Caco-2 (cell line): ENCODE measurements at regions not wholly inside any gene's neighbourhood (a gene's known extent, or its start where the extent isn't known, plus 50 kb on each side); places are given as distances from the start of the nearest gene placed in this dataset.

Experiments
- BruUV-seq: library from RNA; stranded (reverse); fragments of 400-500 nt; replicated peaks from 2 replicates; lab custom pipeline; 2021; lab: Mats Ljungman, UMichigan
- CTCF ChIA-PET: fragments of 300-600 bp; sonication (Branson Sonifier 250); formaldehyde crosslinking; loops from one replicate; lab custom pipeline; 2022; ENCODE audit warnings: antibody characterized with exemption; lab: Charles Lee
- POLR2A ChIA-PET: fragments of 300-600 bp; sonication (Branson Sonifier 250); formaldehyde crosslinking; loops from one replicate; lab custom pipeline; 2022; ENCODE audit warnings: antibody characterized with exemption; lab: Charles Lee
- DNase-seq, 2 experiments: peaks; one replicate each; pipeline versions ENCODE4 v3.0.0 to v3.0.0-alpha.2; 2020 to 2022
- H3K27me3 ChIP-seq: replicated peaks from 2 replicates; pipeline ENCODE4 v1.6.0; 2011; ENCODE audit warnings: low read length; ENCODE audit not compliant: control insufficient read depth, insufficient read depth
- H3K36me3 ChIP-seq: 2 replicates; pipeline ENCODE4 v1.5.1; 2011; ENCODE audit warnings: low read length; ENCODE audit not compliant: control insufficient read depth, insufficient read depth
- H3K4me1 ChIP-seq: fragments of 250-450 bp; sonication (Bioruptor Pico); 2 replicates; pipeline ENCODE4 v1.5.1; 2020; ENCODE audit warnings: mild to moderate bottlenecking
- H3K4me3 ChIP-seq: 2 replicates; pipeline ENCODE4 v1.5.1; 2011; ENCODE audit warnings: low read depth, mild to moderate bottlenecking, control low read depth, low read length
- H3K9me3 ChIP-seq: fragments of 250-450 bp; sonication (Bioruptor Pico); 2 replicates; pipeline ENCODE4 v1.5.1; 2020; ENCODE audit warnings: mild to moderate bottlenecking, moderate library complexity
- H3K27ac Mint-ChIP-seq: one replicate; pipeline ENCODE4 v1.8.0; 2022; ENCODE audit warnings: mixed read lengths; ENCODE audit not compliant: unreplicated experiment
- H3K27me3 Mint-ChIP-seq: one replicate; pipeline ENCODE4 v1.8.0; 2022; ENCODE audit warnings: mixed read lengths; ENCODE audit not compliant: insufficient read depth, unreplicated experiment
- H3K36me3 Mint-ChIP-seq: one replicate; pipeline ENCODE4 v1.8.0; 2022; ENCODE audit warnings: mild to moderate bottlenecking, mixed read lengths; ENCODE audit not compliant: insufficient read depth, unreplicated experiment
- H3K4me1 Mint-ChIP-seq: one replicate; pipeline ENCODE4 v1.8.0; 2022; ENCODE audit warnings: low read depth, mixed read lengths; ENCODE audit not compliant: unreplicated experiment
- H3K4me3 Mint-ChIP-seq: one replicate; pipeline ENCODE4 v1.8.0; 2022; ENCODE audit warnings: mild to moderate bottlenecking, moderate library complexity, mixed read lengths; ENCODE audit not compliant: unreplicated experiment
- H3K9me3 Mint-ChIP-seq: one replicate; pipeline ENCODE4 v1.8.0; 2022; ENCODE audit warnings: mixed read lengths; ENCODE audit not compliant: unreplicated experiment
- intact Hi-C: fragments of 100-400 bp; cut with micrococcal nuclease; formaldehyde crosslinking; loops from one replicate; pipeline ENCODE4 v1.10.0; 2022; ENCODE audit not compliant: unreplicated experiment
- TF ChIP-seq, protein P1 (sequence below), 2 experiments: fragments of 200-600 bp in 1 of 2; IDR thresholded peaks; 1 replicate in 1 of 2; 2 replicates in 1 of 2; pipeline versions ENCODE4 v1.5.1 to v1.8.0; 2011 to 2022; ENCODE audit warnings: antibody characterized with exemption in 1 of 2, control low read depth in 1 of 2, inconsistent platforms in 1 of 2, low read depth in 1 of 2, low read length in 1 of 2, mild to moderate bottlenecking in 1 of 2, moderate library complexity in 1 of 2; ENCODE audit not compliant: insufficient read depth in 1 of 2, severe bottlenecking in 1 of 2, unreplicated experiment in 1 of 2

- no peak overlapping the region for H3K4me3 Mint-ChIP-seq
- H3K9me3 ChIP-seq: no peaks in the 10 kb centered on the region
- H3K27me3 ChIP-seq: no peaks in the 10 kb centered on the region
- peaks cover 6% of the 10 kb centered on the region for H3K27me3 Mint-ChIP-seq
- DNase-seq: no peak
- no peaks in the 10 kb centered on the region for H3K4me1 Mint-ChIP-seq
- no TSS peak for BruUV-seq
- no peaks in the 10 kb centered on the region for H3K36me3 Mint-ChIP-seq
- H3K27ac Mint-ChIP-seq: no peak overlapping the region
- POLR2A ChIA-PET: no interaction called here
- TF ChIP-seq, protein P1, sequence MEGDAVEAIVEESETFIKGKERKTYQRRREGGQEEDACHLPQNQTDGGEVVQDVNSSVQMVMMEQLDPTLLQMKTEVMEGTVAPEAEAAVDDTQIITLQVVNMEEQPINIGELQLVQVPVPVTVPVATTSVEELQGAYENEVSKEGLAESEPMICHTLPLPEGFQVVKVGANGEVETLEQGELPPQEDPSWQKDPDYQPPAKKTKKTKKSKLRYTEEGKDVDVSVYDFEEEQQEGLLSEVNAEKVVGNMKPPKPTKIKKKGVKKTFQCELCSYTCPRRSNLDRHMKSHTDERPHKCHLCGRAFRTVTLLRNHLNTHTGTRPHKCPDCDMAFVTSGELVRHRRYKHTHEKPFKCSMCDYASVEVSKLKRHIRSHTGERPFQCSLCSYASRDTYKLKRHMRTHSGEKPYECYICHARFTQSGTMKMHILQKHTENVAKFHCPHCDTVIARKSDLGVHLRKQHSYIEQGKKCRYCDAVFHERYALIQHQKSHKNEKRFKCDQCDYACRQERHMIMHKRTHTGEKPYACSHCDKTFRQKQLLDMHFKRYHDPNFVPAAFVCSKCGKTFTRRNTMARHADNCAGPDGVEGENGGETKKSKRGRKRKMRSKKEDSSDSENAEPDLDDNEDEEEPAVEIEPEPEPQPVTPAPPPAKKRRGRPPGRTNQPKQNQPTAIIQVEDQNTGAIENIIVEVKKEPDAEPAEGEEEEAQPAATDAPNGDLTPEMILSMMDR (IDR thresholded peaks at IDR 0.05; ENCODE audit: insufficient read depth in 1 of 2, low read depth in 1 of 2, low read length in 1 of 2, severe bottlenecking in 1 of 2, unreplicated experiment in 1 of 2): no peak
- H3K9me3 Mint-ChIP-seq: no peaks in the 10 kb centered on the region
- no peaks in the 10 kb centered on the region for H3K36me3 ChIP-seq
- intact Hi-C loops: no loop called here
- CTCF ChIA-PET: no interaction called here
- H3K4me3 ChIP-seq: no peak overlapping the region
- H3K4me1 ChIP-seq: no peaks in the 10 kb centered on the region
These were observed 205.5 kb upstream of the POU3F3 start for GRCh38 chr2:104648376-104648775.

DNA sequence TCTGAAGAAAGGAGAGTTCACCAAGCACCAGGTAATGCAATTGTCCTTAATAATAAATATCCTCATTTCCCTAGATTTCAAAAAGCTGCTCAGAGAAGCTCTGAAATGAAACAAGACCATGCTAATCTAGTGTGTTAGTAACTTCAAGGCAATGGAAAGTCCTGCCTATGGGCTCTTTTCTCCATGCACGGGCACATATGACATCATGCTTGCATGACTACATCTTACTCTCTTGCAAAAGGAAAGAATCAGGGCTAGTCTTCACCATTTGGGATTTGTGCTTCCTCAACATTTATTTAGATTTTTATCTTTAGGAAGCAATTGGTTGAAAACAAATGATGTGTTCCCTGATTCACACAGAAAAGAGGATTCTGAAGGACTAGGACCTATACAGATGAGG is 204.0 kb upstream of the POU3F3 start:
- Mint-ChIP-seq H3K36me3 (no peaks in the 10 kb centered on the region), H3K27ac (no peak overlapping the region), H3K4me3 (no peak overlapping the region), H3K9me3 (no peaks in the 10 kb centered on the region), H3K4me1 (no peaks in the 10 kb centered on the region), H3K27me3 (peaks cover 16% of the 10 kb centered on the region)
- POLR2A ChIA-PET: no interaction called here
- H3K27me3 ChIP-seq: no peaks in the 10 kb centered on the region; the same call in 1 of the 2 replicates
- H3K36me3 ChIP-seq: no peaks in the 10 kb centered on the region
- TF ChIP-seq, protein P1 (IDR thresholded peaks at IDR 0.05; ENCODE audit: insufficient read depth in 1 of 2, low read depth in 1 of 2, low read length in 1 of 2, severe bottlenecking in 1 of 2, unreplicated experiment in 1 of 2): no peak
- H3K9me3 ChIP-seq: no peaks in the 10 kb centered on the region
- intact Hi-C loops: no loop called here
- no TSS peak for BruUV-seq
- DNase-seq: no peak
- H3K4me3 ChIP-seq: no peak overlapping the region
- no peaks in the 10 kb centered on the region for H3K4me1 ChIP-seq
- CTCF ChIA-PET: no interaction called here

DNA sequence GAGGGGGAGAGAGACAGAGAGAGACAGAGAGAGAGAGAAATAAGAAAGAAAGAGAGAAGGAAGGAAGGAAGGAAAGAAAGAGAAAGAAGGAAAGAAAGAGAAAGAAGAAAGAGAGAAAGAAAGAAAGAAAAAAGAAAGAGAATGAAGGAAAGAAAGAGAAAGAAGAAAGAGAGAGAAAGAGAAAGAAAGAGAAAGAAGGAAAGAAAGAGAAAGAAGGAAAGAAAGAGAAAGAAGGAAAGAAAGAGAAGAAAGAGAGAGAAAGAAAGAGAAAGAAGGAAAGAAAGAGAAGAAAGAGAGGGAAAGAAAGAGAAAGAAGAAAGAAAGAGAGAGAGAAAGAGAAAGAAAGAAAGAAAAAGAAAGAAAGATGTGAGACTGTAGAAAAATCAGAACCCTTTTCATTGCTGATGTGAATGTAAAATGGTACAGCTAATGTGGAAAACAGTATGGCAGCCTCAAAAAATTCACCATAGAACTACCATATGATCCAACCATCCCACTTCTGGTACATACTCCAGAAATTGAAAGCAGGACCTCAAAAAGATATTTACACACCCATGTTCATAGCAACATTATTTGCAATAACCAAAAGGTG is 203.4 kb upstream of the POU3F3 start:
- no peak overlapping the region for H3K27ac Mint-ChIP-seq
- TF ChIP-seq, protein P1 (IDR thresholded peaks at IDR 0.05; ENCODE audit: insufficient read depth in 1 of 2, low read depth in 1 of 2, low read length in 1 of 2, severe bottlenecking in 1 of 2, unreplicated experiment in 1 of 2): no peak
- Histone ChIP-seq H3K4me3 (no peak overlapping the region), H3K4me1 (no peaks in the 10 kb centered on the region), H3K27me3 (no peaks in the 10 kb centered on the region; the same call in 1 of the 2 replicates), H3K9me3 (no peaks in the 10 kb centered on the region), H3K36me3 (no peaks in the 10 kb centered on the region)
- no TSS peak for BruUV-seq
- DNase-seq: no peak
- H3K4me1 Mint-ChIP-seq: no peaks in the 10 kb centered on the region
- ChIA-PET POLR2A (no interaction called here), CTCF (no interaction called here)
- no peaks in the 10 kb centered on the region for H3K9me3 Mint-ChIP-seq
- H3K27me3 Mint-ChIP-seq: peaks cover 20% of the 10 kb centered on the region
- H3K36me3 Mint-ChIP-seq: no peaks in the 10 kb centered on the region
- no peak overlapping the region for H3K4me3 Mint-ChIP-seq
- intact Hi-C loops: no loop called here
